C4-2B (cell line): ENCODE measurements at regions not wholly inside any gene's neighbourhood (a gene's known extent, or its start where the extent isn't known, plus 50 kb on each side); places are given as distances from the start of the nearest gene placed in this dataset.

Source experiments
- CTCF ChIP-seq: fragments of 450-650 bp; conservative IDR thresholded peaks from 2 replicates; pipeline ENCODE4 v1.5.1; 2017; ENCODE audit warnings: mild to moderate bottlenecking
- ZFX ChIP-seq: fragments of 450-650 bp; IDR thresholded peaks from 2 replicates; pipeline ENCODE4 v1.6.1; 2017

DNA sequence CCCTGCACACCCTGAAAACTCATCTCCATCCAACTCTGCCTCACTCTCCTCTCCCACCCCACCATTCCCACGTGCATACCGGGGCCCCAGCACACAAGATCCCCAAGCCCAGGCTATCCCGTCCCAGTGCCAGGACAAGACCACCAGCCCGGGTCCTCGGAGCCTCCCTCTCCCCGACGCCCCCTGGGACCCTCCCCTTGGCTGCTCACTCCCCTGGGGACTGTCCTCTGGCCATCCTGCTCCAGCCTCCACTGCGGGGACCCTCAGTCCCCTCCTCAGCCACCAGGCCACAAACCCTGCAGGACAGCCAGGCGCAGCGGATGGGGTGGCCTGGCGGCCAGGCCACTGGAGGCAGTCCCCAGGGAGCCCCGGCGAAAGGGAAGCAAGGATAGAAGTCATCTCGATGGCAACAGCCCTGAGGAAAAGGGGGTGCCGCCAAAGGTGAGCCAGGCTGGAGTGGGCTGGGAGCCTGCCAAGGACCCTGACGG lies 62.8 kb downstream of the C9orf50 start:
- TF ChIP-seq CTCF (no peak), ZFX (no peak)
